Trophoblast cell (in vitro differentiated cells and primary cell): ENCODE measurements at regions not wholly inside any gene's neighbourhood (a gene's known extent, or its start where the extent isn't known, plus 50 kb on each side); places are given as distances from the start of the nearest gene placed in this dataset.
"Not testable (repeated sequence)": the region's sequence is repeated elsewhere in the genome, so short reads cannot be mapped to it uniquely, and the experiment has no call there.

Experiments used
- DNase-seq, 2 donors: peaks; one replicate each; pipeline ENCODE4 v3.0.0-alpha.2; 2016
- H2AFZ ChIP-seq: 2 replicates; pipeline ENCODE4 v1.6.1; 2013; ENCODE audit warnings: low read length, moderate library complexity, mild to moderate bottlenecking; ENCODE audit not compliant: insufficient read depth, poor library complexity
- H2AK5ac ChIP-seq: 2 replicates; pipeline ENCODE4 v1.6.1; 2013; ENCODE audit warnings: mild to moderate bottlenecking, low read length
- H2BK120ac ChIP-seq: 2 replicates; pipeline ENCODE4 v1.6.1; 2013; ENCODE audit warnings: low read length, mild to moderate bottlenecking, moderate library complexity; ENCODE audit not compliant: insufficient read depth, poor library complexity
- H2BK12ac ChIP-seq: 2 replicates; pipeline ENCODE4 v1.6.1; 2013; ENCODE audit warnings: mild to moderate bottlenecking, low read length, moderate library complexity
- H2BK5ac ChIP-seq: 2 replicates; pipeline ENCODE4 v1.6.1; 2013; ENCODE audit warnings: low read length, low read depth, moderate library complexity, mild to moderate bottlenecking; ENCODE audit not compliant: poor library complexity
- H3K14ac ChIP-seq: 2 replicates; pipeline ENCODE4 v1.6.1; 2013; ENCODE audit warnings: mild to moderate bottlenecking, low read length
- H3K18ac ChIP-seq: 2 replicates; pipeline ENCODE4 v1.6.1; 2013; ENCODE audit warnings: mild to moderate bottlenecking, low read length
- H3K23ac ChIP-seq: 2 replicates; pipeline ENCODE4 v1.6.1; 2013; ENCODE audit warnings: low read length
- H3K27ac ChIP-seq: 2 replicates; pipeline ENCODE4 v1.5.1; 2013; ENCODE audit warnings: low read depth, mild to moderate bottlenecking, inconsistent platforms, low read length, moderate library complexity
- H3K27me3 ChIP-seq: 2 replicates; pipeline ENCODE4 v1.6.1; 2013; ENCODE audit warnings: inconsistent platforms, mild to moderate bottlenecking, low read length, moderate library complexity; ENCODE audit not compliant: insufficient read depth
- H3K36me3 ChIP-seq, 2 experiments: 1 replicate in 1 of 2; 2 replicates in 1 of 2; pipeline ENCODE4 v1.6.1; 2013; ENCODE audit warnings: low read length in 2 of 2, mild to moderate bottlenecking in 2 of 2, moderate library complexity in 1 of 2; ENCODE audit not compliant: insufficient read depth in 2 of 2, control insufficient read depth in 1 of 2
- H3K4ac ChIP-seq: 2 replicates; pipeline ENCODE4 v1.6.1; 2013; ENCODE audit warnings: low read depth, mild to moderate bottlenecking, low read length, moderate library complexity
- H3K4me1 ChIP-seq, 2 experiments: 1 replicate in 1 of 2; 2 replicates in 1 of 2; pipeline ENCODE4 v1.6.1; 2013; ENCODE audit warnings: low read length in 2 of 2, mild to moderate bottlenecking in 2 of 2, moderate library complexity in 1 of 2; ENCODE audit not compliant: insufficient read depth in 2 of 2, control insufficient read depth in 1 of 2
- H3K4me2 ChIP-seq: 2 replicates; pipeline ENCODE4 v1.6.1; 2013; ENCODE audit warnings: inconsistent platforms, mild to moderate bottlenecking, low read length, moderate library complexity
- H3K4me3 ChIP-seq: 2 replicates; pipeline ENCODE4 v1.5.1; 2013; ENCODE audit warnings: mild to moderate bottlenecking, low read depth, low read length, inconsistent platforms
- H3K79me1 ChIP-seq: one replicate; pipeline ENCODE4 v1.6.1; 2013; ENCODE audit warnings: low read length
- H3K79me2 ChIP-seq: 2 replicates; pipeline ENCODE4 v1.6.1; 2013; ENCODE audit warnings: low read length, mild to moderate bottlenecking; ENCODE audit not compliant: control insufficient read depth, insufficient read depth, poor library complexity
- H3K9ac ChIP-seq: 2 replicates; pipeline ENCODE4 v1.6.1; 2013; ENCODE audit warnings: mild to moderate bottlenecking, low read length
- H3K9me3 ChIP-seq: 2 replicates; pipeline ENCODE4 v1.6.1; 2013; ENCODE audit warnings: low read depth, mild to moderate bottlenecking, control low read depth, inconsistent platforms, low read length; ENCODE audit not compliant: insufficient read depth
- H4K12ac ChIP-seq: 2 replicates; pipeline ENCODE4 v1.6.1; 2013; ENCODE audit warnings: low read depth, mild to moderate bottlenecking, low read length, moderate library complexity
- H4K8ac ChIP-seq: 2 replicates; pipeline ENCODE4 v1.6.1; 2013; ENCODE audit warnings: low read depth, mild to moderate bottlenecking, low read length, moderate library complexity
- H4K91ac ChIP-seq: one replicate; pipeline ENCODE4 v1.6.1; 2013; ENCODE audit warnings: low read depth, mild to moderate bottlenecking, low read length, moderate library complexity
- WGBS: extraction: QIAGEN DNeasy Blood & Tissue Kit; methylation state at CpG from one replicate; pipeline ENCODE4 v1.1.7; 2013; ENCODE audit warnings: missing lambda C conversion rate; ENCODE audit not compliant: insufficient read length, insufficient coverage; ENCODE audit errors: extremely low coverage; 5-methylcytosine and 5-hydroxymethylcytosine counted together

GRCh38 chr2:37733955-37734354, 62.5 kb upstream of the CDC42EP3 start:
- not testable (repeated sequence) for H3K23ac ChIP-seq, H2AK5ac ChIP-seq, H3K9me3 ChIP-seq, H3K36me3 ChIP-seq, H2BK5ac ChIP-seq, DNase-seq, H3K14ac ChIP-seq, H3K27me3 ChIP-seq, H4K8ac ChIP-seq, H3K27ac ChIP-seq, H3K79me1 ChIP-seq, H4K91ac ChIP-seq, H3K9ac ChIP-seq, H3K18ac ChIP-seq, H3K4ac ChIP-seq, H3K4me3 ChIP-seq, H2AFZ ChIP-seq, H2BK12ac ChIP-seq, H4K12ac ChIP-seq, H3K79me2 ChIP-seq, H3K4me2 ChIP-seq, H3K4me1 ChIP-seq, H2BK120ac ChIP-seq

- H3K4me1 ChIP-seq, result peaks cover 6 to 10% of the 10 kb centered on the region in 2 experiments
- H2BK5ac ChIP-seq, H3K36me3 ChIP-seq, H3K27me3 ChIP-seq, H3K4ac ChIP-seq, H2BK12ac ChIP-seq, H3K4me3 ChIP-seq, H2AFZ ChIP-seq, H4K91ac ChIP-seq, H3K27ac ChIP-seq, H3K18ac ChIP-seq, H3K79me2 ChIP-seq, H3K9me3 ChIP-seq, H2AK5ac ChIP-seq, H4K12ac ChIP-seq, H2BK120ac ChIP-seq, H3K23ac ChIP-seq, H3K9ac ChIP-seq, H3K14ac ChIP-seq, H4K8ac ChIP-seq, H3K4me2 ChIP-seq: not testable (repeated sequence)
- WGBS, result no CpG with 5 or more reads among the region's 8 CpGs
- peak in 1 of 2 donors; percentile 47 for DNase-seq
- peaks cover 11% of the 10 kb centered on the region for H3K79me1 ChIP-seq
These were observed 63.6 kb upstream of the CDC42EP3 start for GRCh38 chr2:37734891-37735523.

GRCh38 chr2:37735524-37735910, 64.1 kb upstream of the CDC42EP3 start:
- Histone ChIP-seq H2BK12ac (peak overlapping the region; percentile 64), H3K4me1 (peaks cover 6 to 10% of the 10 kb centered on the region in 2 experiments), H3K79me1 (peaks cover 11% of the 10 kb centered on the region)
- H3K4me2 ChIP-seq, H3K27ac ChIP-seq, H3K9me3 ChIP-seq, H4K8ac ChIP-seq, H3K4me3 ChIP-seq, H2AFZ ChIP-seq, H2BK5ac ChIP-seq, DNase-seq, H3K79me2 ChIP-seq, H4K91ac ChIP-seq, H2BK120ac ChIP-seq, H4K12ac ChIP-seq, H2AK5ac ChIP-seq, H3K23ac ChIP-seq, H3K14ac ChIP-seq, H3K4ac ChIP-seq, H3K18ac ChIP-seq, H3K36me3 ChIP-seq, H3K9ac ChIP-seq, H3K27me3 ChIP-seq: not testable (repeated sequence)

- Histone ChIP-seq H2BK12ac (no peak overlapping the region), H4K12ac (no peak overlapping the region), H2AK5ac (no peak overlapping the region), H3K4me1 (peaks cover 6 to 10% of the 10 kb centered on the region in 2 experiments), H3K4ac (no peak overlapping the region), H3K18ac (no peak overlapping the region), H3K27me3 (no peaks in the 10 kb centered on the region), H3K14ac (no peak overlapping the region), H2AFZ (no peak overlapping the region), H2BK5ac (no peak overlapping the region), H3K23ac (no peak overlapping the region), H3K9me3 (no peaks in the 10 kb centered on the region), H3K79me1 (peaks cover 11% of the 10 kb centered on the region), H3K79me2 (no peaks in the 10 kb centered on the region), H2BK120ac (no peak overlapping the region), H3K36me3 (no peaks in the 10 kb centered on the region), H3K4me2 (no peak overlapping the region), H3K27ac (no peak overlapping the region), H4K8ac (no peak overlapping the region), H4K91ac (no peak overlapping the region), H3K4me3 (no peak overlapping the region), H3K9ac (no peak overlapping the region)
- DNase-seq, result peak in 1 of 2 donors; percentile 6
These were observed 66.1 kb upstream of the CDC42EP3 start for GRCh38 chr2:37737507-37737906.
